ENCODE measurements at regions not wholly inside any gene's neighbourhood (a gene's known extent, or its start where the extent isn't known, plus 50 kb on each side); places are given as distances from the start of the nearest gene placed in this dataset.

GRCh38 chr5:12269164-12269563 is 364.9 kb upstream of the CTNND2 start:
- Histone ChIP-seq H3K4me1 (no peaks in the 10 kb centered on the region), H3K27me3 (no peaks in the 10 kb centered on the region), H3K27ac (replicated peaks in 1 of 4) (no peak overlapping the region), H3K9me3 (no peaks in the 10 kb centered on the region), H3K36me3 (no peaks in the 10 kb centered on the region), H3K4me3 (no peak overlapping the region)
- TF ChIP-seq EP300 (IDR thresholded peaks at IDR 0.05): no peak
- TF ChIP-seq POLR2A (IDR thresholded peaks at IDR 0.05; ENCODE audit: low read depth): no peak
- no peak for TF ChIP-seq CTCF (IDR thresholded peaks at IDR 0.05)
- TF ChIP-seq POLR2AphosphoS5 (IDR thresholded peaks at IDR 0.05): no peak
- intact Hi-C loops (cut with DNase I): no loop called here
- WGBS: 66% methylated on average over 3 of the region's 3 CpGs
- no peak for DNase-seq (ENCODE audit: extremely low spot score)

- intact Hi-C loops (cut with DNase I): no loop called here
- Histone ChIP-seq H3K27ac (replicated peaks in 1 of 4) (no peak overlapping the region), H3K27me3 (no peaks in the 10 kb centered on the region), H3K4me1 (no peaks in the 10 kb centered on the region), H3K36me3 (no peaks in the 10 kb centered on the region), H3K4me3 (no peak overlapping the region), H3K9me3 (no peaks in the 10 kb centered on the region)
- no peak for DNase-seq (ENCODE audit: extremely low spot score)
- 69% methylated on average over 2 of the region's 2 CpGs for WGBS
- TF ChIP-seq POLR2A (IDR thresholded peaks at IDR 0.05; ENCODE audit: low read depth) (no peak), CTCF (IDR thresholded peaks at IDR 0.05) (no peak), POLR2AphosphoS5 (IDR thresholded peaks at IDR 0.05) (no peak), EP300 (IDR thresholded peaks at IDR 0.05) (no peak)
These were observed 354.3 kb upstream of the CTNND2 start for GRCh38 chr5:12258549-12258948.

GRCh38 chr5:12250454-12250853 is 346.2 kb upstream of the CTNND2 start:
- Histone ChIP-seq H3K27ac (replicated peaks in 1 of 4) (no peak overlapping the region), H3K4me1 (no peaks in the 10 kb centered on the region), H3K9me3 (no peaks in the 10 kb centered on the region), H3K27me3 (no peaks in the 10 kb centered on the region), H3K4me3 (no peak overlapping the region), H3K36me3 (no peaks in the 10 kb centered on the region)
- no peak for DNase-seq (ENCODE audit: extremely low spot score)
- 93% methylated on average over 2 of the region's 2 CpGs for WGBS
- intact Hi-C loops (cut with DNase I): no loop called here
- TF ChIP-seq POLR2A (IDR thresholded peaks at IDR 0.05; ENCODE audit: low read depth) (no peak), CTCF (IDR thresholded peaks at IDR 0.05) (no peak), POLR2AphosphoS5 (IDR thresholded peaks at IDR 0.05) (no peak), EP300 (IDR thresholded peaks at IDR 0.05) (no peak)

- Histone ChIP-seq H3K27ac (replicated peaks in 1 of 4) (no peak overlapping the region), H3K27me3 (no peaks in the 10 kb centered on the region), H3K36me3 (no peaks in the 10 kb centered on the region), H3K4me3 (no peak overlapping the region), H3K4me1 (no peaks in the 10 kb centered on the region), H3K9me3 (no peaks in the 10 kb centered on the region)
- intact Hi-C loops (cut with DNase I): no loop called here
- TF ChIP-seq EP300 (IDR thresholded peaks at IDR 0.05): no peak
- no peak for TF ChIP-seq POLR2AphosphoS5 (IDR thresholded peaks at IDR 0.05)
- TF ChIP-seq POLR2A (IDR thresholded peaks at IDR 0.05; ENCODE audit: low read depth): no peak
- TF ChIP-seq CTCF (IDR thresholded peaks at IDR 0.05): no peak
- no peak for DNase-seq (ENCODE audit: extremely low spot score)
- 73% methylated on average over 3 of the region's 3 CpGs for WGBS
These were observed 344.6 kb upstream of the CTNND2 start for GRCh38 chr5:12248831-12249230.

GRCh38 chr5:12246036-12246435 is 341.8 kb upstream of the CTNND2 start:
- intact Hi-C loops (cut with DNase I): no loop called here
- no peak for DNase-seq (ENCODE audit: extremely low spot score)
- TF ChIP-seq POLR2AphosphoS5 (IDR thresholded peaks at IDR 0.05): no peak
- TF ChIP-seq CTCF (IDR thresholded peaks at IDR 0.05): no peak
- no peak for TF ChIP-seq POLR2A (IDR thresholded peaks at IDR 0.05; ENCODE audit: low read depth)
- no peak for TF ChIP-seq EP300 (IDR thresholded peaks at IDR 0.05)
- H3K27me3 ChIP-seq: no peaks in the 10 kb centered on the region
- H3K27ac ChIP-seq (replicated peaks in 1 of 4): no peak overlapping the region
- H3K9me3 ChIP-seq: no peaks in the 10 kb centered on the region
- H3K36me3 ChIP-seq: no peaks in the 10 kb centered on the region
- no peaks in the 10 kb centered on the region for H3K4me1 ChIP-seq
- 79% methylated on average over 5 of the region's 5 CpGs for WGBS
- H3K4me3 ChIP-seq: no peak overlapping the region

Data from esophagus muscularis mucosa (tissue), 4 donors.